GM21528 (cell line): ENCODE measurements at regions not wholly inside any gene's neighbourhood (a gene's known extent, or its start where the extent isn't known, plus 50 kb on each side); places are given as distances from the start of the nearest gene placed in this dataset.
"Not testable (repeated sequence)": the region's sequence is repeated elsewhere in the genome, so short reads cannot be mapped to it uniquely, and the experiment has no call there.

Experiments
- ATAC-seq: cut with Tn5 transposase; IDR thresholded peaks from one replicate; pipeline ENCODE4 v1.9.1; 2021; ENCODE audit warnings: mild to moderate bottlenecking, moderate library complexity; ENCODE audit not compliant: unreplicated experiment, low FRiP score

GRCh38 chr17:70677783-70678647 is 508.7 kb downstream of the KCNJ2 start:
- ATAC-seq = no peak

GRCh38 chr17:70678889-70679288 is 509.6 kb downstream of the KCNJ2 start:
- ATAC-seq = no peak

GRCh38 chr17:70683936-70684335 is 514.6 kb downstream of the KCNJ2 start:
- no peak for ATAC-seq

GRCh38 chr17:70687421-70687820 is 518.1 kb downstream of the KCNJ2 start:
- no peak for ATAC-seq

- no peak for ATAC-seq
Observed at GRCh38 chr17:70691150-70691549, 521.8 kb downstream of the KCNJ2 start.

- no peak for ATAC-seq
Observed at GRCh38 chr17:70699408-70699807, 530.1 kb downstream of the KCNJ2 start.

GRCh38 chr17:70702683-70703255 is 533.4 kb downstream of the KCNJ2 start:
- ATAC-seq = no peak

GRCh38 chr17:70709596-70709995 is 540.3 kb downstream of the KCNJ2 start:
- no peak for ATAC-seq

- ATAC-seq = no peak
Observed at GRCh38 chr17:70713694-70714093, 544.4 kb downstream of the KCNJ2 start.

GRCh38 chr17:70716551-70716950 is 547.2 kb downstream of the KCNJ2 start:
- ATAC-seq = no peak

GRCh38 chr17:70717042-70717441 is 547.7 kb downstream of the KCNJ2 start:
- no peak for ATAC-seq

- no peak for ATAC-seq
Observed at GRCh38 chr17:70736375-70736957, 567.1 kb downstream of the KCNJ2 start.

- ATAC-seq = no peak
Observed at GRCh38 chr17:70739065-70739464, 569.7 kb downstream of the KCNJ2 start.

GRCh38 chr17:70746574-70746973 is 577.2 kb downstream of the KCNJ2 start:
- not testable (repeated sequence) for ATAC-seq

- no peak for ATAC-seq
Observed at GRCh38 chr17:70750983-70751382, 581.7 kb downstream of the KCNJ2 start.

- ATAC-seq = not testable (repeated sequence)
Observed at GRCh38 chr17:70752461-70752860, 583.1 kb downstream of the KCNJ2 start.

GRCh38 chr17:70752966-70753467 is 583.7 kb downstream of the KCNJ2 start:
- ATAC-seq = no peak

- ATAC-seq = no peak
Observed at GRCh38 chr17:70763018-70763417, 593.7 kb downstream of the KCNJ2 start.

GRCh38 chr17:70767102-70767701 is 597.9 kb downstream of the KCNJ2 start:
- no peak for ATAC-seq

- ATAC-seq = no peak
Observed at GRCh38 chr17:70769956-70770355, 600.6 kb downstream of the KCNJ2 start.

GRCh38 chr17:70771804-70772386 is 602.6 kb downstream of the KCNJ2 start:
- no peak for ATAC-seq
